Endothelial cell of umbilical vein (primary cell): ENCODE measurements at regions not wholly inside any gene's neighbourhood (a gene's known extent, or its start where the extent isn't known, plus 50 kb on each side); places are given as distances from the start of the nearest gene placed in this dataset.

Source experiments
- EZH2 ChIP-seq: IDR thresholded peaks from 2 replicates; pipeline ENCODE4 v1.6.1; 2012; ENCODE audit warnings: borderline replicate concordance, low read depth, mild to moderate bottlenecking, moderate library complexity, low read length, inconsistent platforms; ENCODE audit not compliant: severe bottlenecking
- FOS ChIP-seq: IDR thresholded peaks from 2 replicates; pipeline ENCODE4 v1.6.1; 2011; ENCODE audit warnings: mild to moderate bottlenecking, low read length, moderate library complexity, borderline replicate concordance; ENCODE audit not compliant: insufficient read depth
- MAX ChIP-seq: IDR thresholded peaks from 2 replicates; pipeline ENCODE4 v1.6.1; 2011; ENCODE audit not compliant: insufficient read depth, insufficient read length
- POLR2A ChIP-seq: IDR thresholded peaks from 2 replicates; pipeline ENCODE4 v1.6.1; 2012; ENCODE audit warnings: low read depth, mild to moderate bottlenecking, control low read depth, low read length
- POLR2AphosphoS5 ChIP-seq: IDR thresholded peaks from 2 replicates; pipeline ENCODE4 v1.6.1; 2012; ENCODE audit warnings: low read depth, mild to moderate bottlenecking, control low read depth, low read length, moderate library complexity; ENCODE audit not compliant: insufficient read depth
- TF ChIP-seq, protein P1 (sequence below), 2 donors: IDR thresholded peaks; 1 replicate in 1 of 2; 2 replicates in 1 of 2; pipeline ENCODE4 v1.5.1; 2011; ENCODE audit warnings: low read length in 2 of 2, mild to moderate bottlenecking in 2 of 2, moderate library complexity in 2 of 2, control low read depth in 1 of 2, inconsistent platforms in 1 of 2, low read depth in 1 of 2; ENCODE audit not compliant: insufficient read depth in 1 of 2; ENCODE audit errors: extremely low read depth in 1 of 2

DNA sequence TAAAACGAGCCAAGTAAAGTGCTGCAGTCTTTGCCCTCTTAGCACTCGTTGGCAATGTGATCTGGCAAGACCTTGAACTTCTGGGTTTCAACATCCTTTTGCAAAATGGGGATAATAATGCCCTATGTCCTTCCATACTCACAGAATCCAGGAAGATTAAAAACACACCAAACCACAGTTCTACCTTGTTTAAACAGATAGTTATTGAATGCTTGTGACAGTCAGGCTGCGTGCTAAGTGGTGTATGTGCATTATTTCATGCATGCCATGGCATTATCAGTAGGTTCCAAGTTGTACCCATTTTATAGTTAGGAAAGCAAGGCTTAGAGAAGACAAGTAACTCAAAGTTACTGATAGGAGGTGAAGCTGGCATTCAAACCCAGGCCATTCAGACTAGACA is 308.6 kb upstream of the PROX1 start:
- TF ChIP-seq POLR2A (no peak), POLR2AphosphoS5 (no peak), FOS (no peak), EZH2 (no peak), MAX (no peak)
- TF ChIP-seq, protein P1, sequence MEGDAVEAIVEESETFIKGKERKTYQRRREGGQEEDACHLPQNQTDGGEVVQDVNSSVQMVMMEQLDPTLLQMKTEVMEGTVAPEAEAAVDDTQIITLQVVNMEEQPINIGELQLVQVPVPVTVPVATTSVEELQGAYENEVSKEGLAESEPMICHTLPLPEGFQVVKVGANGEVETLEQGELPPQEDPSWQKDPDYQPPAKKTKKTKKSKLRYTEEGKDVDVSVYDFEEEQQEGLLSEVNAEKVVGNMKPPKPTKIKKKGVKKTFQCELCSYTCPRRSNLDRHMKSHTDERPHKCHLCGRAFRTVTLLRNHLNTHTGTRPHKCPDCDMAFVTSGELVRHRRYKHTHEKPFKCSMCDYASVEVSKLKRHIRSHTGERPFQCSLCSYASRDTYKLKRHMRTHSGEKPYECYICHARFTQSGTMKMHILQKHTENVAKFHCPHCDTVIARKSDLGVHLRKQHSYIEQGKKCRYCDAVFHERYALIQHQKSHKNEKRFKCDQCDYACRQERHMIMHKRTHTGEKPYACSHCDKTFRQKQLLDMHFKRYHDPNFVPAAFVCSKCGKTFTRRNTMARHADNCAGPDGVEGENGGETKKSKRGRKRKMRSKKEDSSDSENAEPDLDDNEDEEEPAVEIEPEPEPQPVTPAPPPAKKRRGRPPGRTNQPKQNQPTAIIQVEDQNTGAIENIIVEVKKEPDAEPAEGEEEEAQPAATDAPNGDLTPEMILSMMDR (IDR thresholded peaks at IDR 0.05; ENCODE audit: extremely low read depth in 1 of 2, insufficient read depth in 1 of 2, low read depth in 1 of 2, low read length in 2 of 2): no peak
